Fibroblast of villous mesenchyme (primary cell): ENCODE measurements at regions not wholly inside any gene's neighbourhood (a gene's known extent, or its start where the extent isn't known, plus 50 kb on each side); places are given as distances from the start of the nearest gene placed in this dataset.

Source experiments
- DNase-seq: peaks from one replicate; pipeline ENCODE4 v3.0.0-alpha.2; 2010; ENCODE audit warnings: low read depth
- H3K4me3 ChIP-seq: 2 replicates; pipeline ENCODE4 v1.5.1; 2011; ENCODE audit warnings: low read depth, mild to moderate bottlenecking, low read length
- TF ChIP-seq, protein P1 (sequence below): IDR thresholded peaks from 2 replicates; pipeline ENCODE4 v1.5.1; 2012; ENCODE audit warnings: low read depth, mild to moderate bottlenecking, low read length; ENCODE audit not compliant: insufficient read depth

DNA sequence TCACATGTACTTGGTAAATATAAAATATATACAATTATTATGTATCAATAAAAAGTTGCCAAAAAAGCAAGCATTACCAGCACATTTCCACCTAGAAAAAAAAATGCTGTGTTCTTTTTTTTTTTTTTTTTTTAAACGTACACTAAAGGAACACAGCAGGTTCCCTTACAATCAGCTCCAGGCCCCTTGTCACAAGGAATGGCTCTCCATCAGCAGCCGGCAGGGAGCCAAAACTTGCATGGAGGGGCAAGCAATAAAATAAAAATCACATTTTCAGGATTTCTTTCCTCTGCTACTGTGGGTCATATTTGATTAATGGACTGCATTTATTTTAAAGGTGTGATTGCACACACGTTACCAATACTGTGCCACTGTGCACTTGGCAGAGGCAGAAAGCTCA is 460.3 kb downstream of the GPAT3 start:
- TF ChIP-seq, protein P1, sequence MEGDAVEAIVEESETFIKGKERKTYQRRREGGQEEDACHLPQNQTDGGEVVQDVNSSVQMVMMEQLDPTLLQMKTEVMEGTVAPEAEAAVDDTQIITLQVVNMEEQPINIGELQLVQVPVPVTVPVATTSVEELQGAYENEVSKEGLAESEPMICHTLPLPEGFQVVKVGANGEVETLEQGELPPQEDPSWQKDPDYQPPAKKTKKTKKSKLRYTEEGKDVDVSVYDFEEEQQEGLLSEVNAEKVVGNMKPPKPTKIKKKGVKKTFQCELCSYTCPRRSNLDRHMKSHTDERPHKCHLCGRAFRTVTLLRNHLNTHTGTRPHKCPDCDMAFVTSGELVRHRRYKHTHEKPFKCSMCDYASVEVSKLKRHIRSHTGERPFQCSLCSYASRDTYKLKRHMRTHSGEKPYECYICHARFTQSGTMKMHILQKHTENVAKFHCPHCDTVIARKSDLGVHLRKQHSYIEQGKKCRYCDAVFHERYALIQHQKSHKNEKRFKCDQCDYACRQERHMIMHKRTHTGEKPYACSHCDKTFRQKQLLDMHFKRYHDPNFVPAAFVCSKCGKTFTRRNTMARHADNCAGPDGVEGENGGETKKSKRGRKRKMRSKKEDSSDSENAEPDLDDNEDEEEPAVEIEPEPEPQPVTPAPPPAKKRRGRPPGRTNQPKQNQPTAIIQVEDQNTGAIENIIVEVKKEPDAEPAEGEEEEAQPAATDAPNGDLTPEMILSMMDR: no peak
- no peak overlapping the region for H3K4me3 ChIP-seq
- no peak for DNase-seq

GRCh38 chr4:83993774-83994173 is 457.9 kb downstream of the GPAT3 start:
- no peak overlapping the region for H3K4me3 ChIP-seq
- no peak for DNase-seq
- TF ChIP-seq, protein P1: no peak

DNA sequence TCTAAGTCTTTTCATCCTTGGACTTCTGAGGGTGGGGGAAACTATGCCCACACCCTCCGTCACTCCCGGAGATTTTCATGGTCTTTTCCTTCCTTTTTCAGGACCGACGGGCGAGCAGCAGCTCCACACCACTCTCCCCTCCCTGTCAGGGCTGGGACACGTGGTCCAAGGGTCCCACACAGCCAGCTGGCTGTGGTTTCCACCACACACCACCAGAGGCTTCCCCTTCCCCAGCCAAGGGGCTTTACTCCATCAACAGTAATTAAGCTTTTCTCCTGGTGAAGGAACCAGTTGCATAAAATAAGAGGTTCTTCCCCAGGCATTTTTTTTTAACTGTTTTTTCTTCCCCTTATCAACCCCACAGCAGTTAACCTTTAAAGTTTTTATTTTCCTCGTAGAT is 453.9 kb downstream of the GPAT3 start:
- H3K4me3 ChIP-seq: no peak overlapping the region
- DNase-seq: no peak
- TF ChIP-seq, protein P1: no peak

GRCh38 chr4:83981156-83981555 is 445.2 kb downstream of the GPAT3 start:
- H3K4me3 ChIP-seq: no peak overlapping the region
- TF ChIP-seq, protein P1: no peak
- no peak for DNase-seq

DNA sequence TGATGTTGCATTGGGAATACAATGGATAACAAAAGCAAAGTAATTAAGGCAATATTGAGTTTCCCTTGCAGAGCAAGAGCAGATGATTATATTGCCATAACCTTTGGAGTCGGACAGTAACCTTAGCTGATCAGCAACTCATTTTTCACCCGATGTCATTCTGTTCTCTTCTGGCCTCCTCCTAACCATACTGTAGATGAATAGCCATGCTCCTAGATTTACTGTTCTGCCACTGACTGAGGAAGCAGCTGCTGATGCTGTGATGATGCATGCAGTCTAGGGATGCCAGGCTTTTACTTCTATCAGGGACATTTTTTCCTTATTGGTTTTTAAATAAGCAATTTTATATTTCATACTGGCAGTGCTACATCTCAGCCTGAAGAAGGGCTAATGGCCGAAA is 443.9 kb downstream of the GPAT3 start:
- no peak for DNase-seq
- TF ChIP-seq, protein P1: no peak
- H3K4me3 ChIP-seq: no peak overlapping the region

- TF ChIP-seq, protein P1: no peak
- peak; percentile 2 for DNase-seq
- H3K4me3 ChIP-seq: no peak overlapping the region
Measured at GRCh38 chr4:83974111-83974780, 438.3 kb downstream of the GPAT3 start.

DNA sequence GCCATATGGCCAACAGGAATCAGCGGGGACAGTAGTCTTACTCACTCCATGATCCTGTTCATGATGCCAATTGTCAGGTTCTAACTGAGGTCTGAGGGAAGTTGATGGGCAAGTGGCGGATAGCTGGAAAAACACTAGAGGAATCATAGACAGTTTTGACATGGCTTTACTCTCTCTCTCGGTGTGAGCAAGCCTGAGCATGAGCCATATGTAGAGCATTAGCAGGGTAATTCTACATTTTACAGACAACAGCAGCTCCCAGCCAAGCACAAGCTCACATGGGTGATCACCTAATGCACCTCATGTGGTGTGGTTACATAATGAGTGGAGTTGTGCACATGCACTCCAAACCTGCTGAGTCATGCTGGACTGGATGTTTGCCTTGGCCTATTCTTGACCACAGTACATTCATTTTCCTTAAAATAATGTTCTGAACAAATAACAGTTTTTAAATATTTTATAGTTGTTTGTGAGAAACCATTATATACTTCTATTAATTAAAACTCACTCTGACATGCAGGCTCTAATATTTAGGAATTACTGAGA is 429.2 kb downstream of the GPAT3 start:
- TF ChIP-seq, protein P1: no peak
- peak; percentile 13 for DNase-seq
- H3K4me3 ChIP-seq: no peak overlapping the region
